HL-60 (cell line): ENCODE measurements at regions not wholly inside any gene's neighbourhood (a gene's known extent, or its start where the extent isn't known, plus 50 kb on each side); places are given as distances from the start of the nearest gene placed in this dataset.

Experiments used
- CTCF ChIP-seq: IDR thresholded peaks from one replicate; pipeline ENCODE4 v1.5.1; 2011; ENCODE audit warnings: low read length, control low read depth, inconsistent platforms; ENCODE audit not compliant: insufficient read depth
- POLR2AphosphoS5 ChIP-seq: IDR thresholded peaks from 2 replicates; pipeline ENCODE4 v1.6.1; 2012; ENCODE audit warnings: low read depth

- no peak for TF ChIP-seq CTCF
- no peak for TF ChIP-seq POLR2AphosphoS5
Measured at GRCh38 chr5:168024306-168024705, 267.1 kb upstream of the WWC1 start.
